H1 (cell line): ENCODE measurements at regions not wholly inside any gene's neighbourhood (a gene's known extent, or its start where the extent isn't known, plus 50 kb on each side); places are given as distances from the start of the nearest gene placed in this dataset.
A peak's percentile ranks its signal among the peaks of the same experiment; 100 is the strongest.

Experiments used
- CTCF ChIA-PET: fragments of 300-600 bp; sonication (Branson Sonifier 250); formaldehyde crosslinking; loops from one replicate; lab custom pipeline; 2021; ENCODE audit not compliant: partially characterized antibody; lab: Charles Lee
- POLR2A ChIA-PET: fragments of 300-600 bp; sonication (Branson Sonifier 250); formaldehyde crosslinking; loops from one replicate; lab custom pipeline; 2021; ENCODE audit warnings: inconsistent platforms; ENCODE audit not compliant: partially characterized antibody; lab: Charles Lee
- DNase-seq, 2 experiments: peaks; one replicate each; pipeline versions ENCODE4 v3.0.0 to v3.0.0-alpha.2; 2010 to 2022; ENCODE audit warnings: low spot score in 2 of 2, low read depth in 1 of 2, mixed read lengths in 1 of 2
- FAIRE-seq: peaks from 2 replicates; lab custom pipeline; 2011; peaks lifted over from hg19 to GRCh38; lab: Jason Lieb, UNC
- H2AFZ ChIP-seq: 2 replicates; pipeline ENCODE4 v1.8.1; 2012; ENCODE audit warnings: low read length, inconsistent platforms
- H2AK5ac ChIP-seq: 2 replicates; pipeline ENCODE4 v1.6.1; 2013; ENCODE audit warnings: low read depth, low read length
- H2BK120ac ChIP-seq: replicated peaks from 2 replicates; pipeline ENCODE3; 2013; ENCODE audit warnings: low read depth, low read length, inconsistent platforms
- H2BK12ac ChIP-seq: 2 replicates; pipeline ENCODE4 v1.6.1; 2013; ENCODE audit warnings: low read depth, low read length
- H2BK15ac ChIP-seq: 2 replicates; pipeline ENCODE4 v1.6.1; 2013; ENCODE audit warnings: low read length
- H2BK20ac ChIP-seq: 2 replicates; pipeline ENCODE4 v1.6.1; 2013; ENCODE audit warnings: low read length
- H2BK5ac ChIP-seq: 2 replicates; pipeline ENCODE4 v1.6.1; 2013; ENCODE audit warnings: low read depth, low read length
- H3K14ac ChIP-seq: 2 replicates; pipeline ENCODE4 v1.6.1; 2013; ENCODE audit warnings: inconsistent platforms; ENCODE audit not compliant: insufficient read length
- H3K18ac ChIP-seq: 2 replicates; pipeline ENCODE4 v1.6.1; 2013; ENCODE audit warnings: low read length; ENCODE audit errors: extremely low read depth
- H3K23ac ChIP-seq: 2 replicates; pipeline ENCODE4 v1.6.1; 2013; ENCODE audit warnings: inconsistent platforms; ENCODE audit not compliant: insufficient read length
- H3K23me2 ChIP-seq: 2 replicates; pipeline ENCODE4 v1.6.1; 2013; ENCODE audit warnings: low read depth, low read length
- H3K27ac ChIP-seq: 2 replicates; pipeline ENCODE4 v1.6.1; 2011; ENCODE audit warnings: low read depth, low read length, inconsistent platforms
- H3K27me3 ChIP-seq, 4 experiments: replicated peaks in 1 of 4; 1 replicate in 1 of 4; 2 replicates in 3 of 4; pipeline versions ENCODE4 v1.6.1 to v1.8.1; 2011 to 2013; ENCODE audit warnings: low read length in 3 of 4, mild to moderate bottlenecking in 3 of 4, inconsistent platforms in 2 of 4, mixed read lengths in 2 of 4, moderate library complexity in 1 of 4; ENCODE audit not compliant: control insufficient read depth in 3 of 4, insufficient read depth in 3 of 4; ENCODE audit errors: extremely low read depth in 1 of 4
- H3K36me3 ChIP-seq, 4 experiments: 2 replicates each; pipeline versions ENCODE4 v1.6.1 to v1.8.1; 2011 to 2013; ENCODE audit warnings: mild to moderate bottlenecking in 4 of 4, low read length in 3 of 4, moderate library complexity in 2 of 4, control low read depth in 1 of 4, inconsistent platforms in 1 of 4; ENCODE audit not compliant: insufficient read depth in 4 of 4, control insufficient read depth in 2 of 4
- H3K4ac ChIP-seq: replicated peaks from 2 replicates; pipeline ENCODE3; 2013; ENCODE audit warnings: low read length, low read depth, mixed read lengths, inconsistent platforms; ENCODE audit not compliant: insufficient read length
- H3K4me1 ChIP-seq, 4 experiments: replicated peaks in 1 of 4; 1 replicate in 1 of 4; 2 replicates in 3 of 4; pipeline versions ENCODE4 v1.6.1 to v1.8.1; 2011 to 2013; ENCODE audit warnings: low read length in 3 of 4, inconsistent platforms in 2 of 4, mixed read lengths in 1 of 4; ENCODE audit not compliant: insufficient read depth in 4 of 4, control insufficient read depth in 3 of 4
- H3K4me2 ChIP-seq, 2 experiments: 2 replicates each; pipeline versions ENCODE4 v1.6.1 to v1.8.1; 2011 to 2013; ENCODE audit warnings: low read depth in 2 of 2, low read length in 2 of 2, control low read depth in 1 of 2, inconsistent platforms in 1 of 2, mild to moderate bottlenecking in 1 of 2; ENCODE audit not compliant: insufficient read depth in 1 of 2
- H3K4me3 ChIP-seq, 4 experiments: fragments of 200-600, 300-600 bp in 1 of 4; sonication (generic), shearing (Covaris generic), sonication (Bioruptor Twin) in 1 of 4; 2 replicates each; pipeline versions ENCODE4 v1.5.1 to v1.8.1; 2011 to 2016; ENCODE audit warnings: low read length in 4 of 4, low read depth in 3 of 4, control low read depth in 2 of 4, inconsistent platforms in 2 of 4, mild to moderate bottlenecking in 2 of 4, mixed read lengths in 1 of 4, moderate library complexity in 1 of 4; ENCODE audit not compliant: insufficient read depth in 2 of 4; ENCODE audit errors: extremely low read depth in 1 of 4
- H3K56ac ChIP-seq: replicated peaks from 2 replicates; pipeline ENCODE3; 2013; ENCODE audit warnings: low read depth, mild to moderate bottlenecking, mixed read lengths, low read length, inconsistent platforms; ENCODE audit not compliant: insufficient read length
- H3K79me1 ChIP-seq: 2 replicates; pipeline ENCODE4 v1.6.1; 2013; ENCODE audit warnings: low read depth, low read length, control low read depth
- H3K79me2 ChIP-seq, 2 experiments: 2 replicates each; pipeline versions ENCODE4 v1.6.1 to v1.8.1; 2012 to 2013; ENCODE audit warnings: low read length in 2 of 2, mild to moderate bottlenecking in 2 of 2, inconsistent platforms in 1 of 2; ENCODE audit not compliant: insufficient read depth in 2 of 2, control insufficient read depth in 1 of 2
- H3K9ac ChIP-seq, 4 experiments: replicated peaks in 1 of 4; 1 replicate in 1 of 4; 2 replicates in 3 of 4; pipeline versions ENCODE4 v1.6.1 to v1.8.1; 2011 to 2013; ENCODE audit warnings: low read depth in 3 of 4, low read length in 3 of 4, control low read depth in 2 of 4, mild to moderate bottlenecking in 2 of 4, moderate library complexity in 2 of 4, inconsistent platforms in 1 of 4; ENCODE audit errors: extremely low read depth in 1 of 4
- H3K9me3 ChIP-seq, 2 experiments: 2 replicates each; pipeline versions ENCODE4 v1.6.1 to v1.8.1; 2012 to 2013; ENCODE audit warnings: mild to moderate bottlenecking in 2 of 2, moderate library complexity in 2 of 2, control low read depth in 1 of 2, inconsistent platforms in 1 of 2, low read depth in 1 of 2, low read length in 1 of 2, mixed read lengths in 1 of 2; ENCODE audit not compliant: insufficient read depth in 2 of 2
- H4K20me1 ChIP-seq, 2 experiments: replicated peaks in 1 of 2; 2 replicates each; pipeline versions ENCODE3 to v1.8.1; 2011 to 2013; ENCODE audit warnings: inconsistent platforms in 2 of 2, low read length in 2 of 2, mild to moderate bottlenecking in 1 of 2; ENCODE audit not compliant: insufficient read depth in 2 of 2, control insufficient read depth in 1 of 2
- H4K5ac ChIP-seq: 2 replicates; pipeline ENCODE4 v1.6.1; 2013; ENCODE audit warnings: low read length, low read depth, mixed read lengths, inconsistent platforms; ENCODE audit not compliant: insufficient read length
- H4K8ac ChIP-seq: 2 replicates; pipeline ENCODE4 v1.8.0; 2013; ENCODE audit warnings: mild to moderate bottlenecking, moderate library complexity, low read length, inconsistent platforms; ENCODE audit not compliant: insufficient read depth; ENCODE audit errors: extremely low read depth
- H4K91ac ChIP-seq: replicated peaks from 2 replicates; pipeline ENCODE3; 2013; ENCODE audit warnings: low read length, mixed read lengths, inconsistent platforms; ENCODE audit not compliant: insufficient read length
- ASH2L ChIP-seq: fragments of 200-600, 300-600 bp; sonication (generic); IDR thresholded peaks from one replicate; pipeline ENCODE4 v1.7.1; 2017; ENCODE audit warnings: low read length
- GABPA ChIP-seq: IDR thresholded peaks from 2 replicates; pipeline ENCODE4 v1.6.1; 2011; ENCODE audit warnings: mild to moderate bottlenecking, low read length, moderate library complexity, borderline replicate concordance; ENCODE audit not compliant: insufficient read depth
- WGBS, 2 experiments: shearing (Covaris generic) in 1 of 2; methylation state at CpG; one replicate each; pipeline versions ENCODE4 v1.1.6 to v1.1.7; 2013 to 2015; ENCODE audit warnings: low lambda C conversion rate in 2 of 2, mixed read lengths in 2 of 2, inconsistent platforms in 1 of 2, low coverage in 1 of 2, missing lambda C conversion rate in 1 of 2; ENCODE audit not compliant: insufficient replicate concordance in 2 of 2, insufficient coverage in 1 of 2, insufficient read length in 1 of 2; ENCODE audit errors: extremely low coverage in 1 of 2, missing lambda C conversion rate in 1 of 2; 5-methylcytosine and 5-hydroxymethylcytosine counted together

DNA sequence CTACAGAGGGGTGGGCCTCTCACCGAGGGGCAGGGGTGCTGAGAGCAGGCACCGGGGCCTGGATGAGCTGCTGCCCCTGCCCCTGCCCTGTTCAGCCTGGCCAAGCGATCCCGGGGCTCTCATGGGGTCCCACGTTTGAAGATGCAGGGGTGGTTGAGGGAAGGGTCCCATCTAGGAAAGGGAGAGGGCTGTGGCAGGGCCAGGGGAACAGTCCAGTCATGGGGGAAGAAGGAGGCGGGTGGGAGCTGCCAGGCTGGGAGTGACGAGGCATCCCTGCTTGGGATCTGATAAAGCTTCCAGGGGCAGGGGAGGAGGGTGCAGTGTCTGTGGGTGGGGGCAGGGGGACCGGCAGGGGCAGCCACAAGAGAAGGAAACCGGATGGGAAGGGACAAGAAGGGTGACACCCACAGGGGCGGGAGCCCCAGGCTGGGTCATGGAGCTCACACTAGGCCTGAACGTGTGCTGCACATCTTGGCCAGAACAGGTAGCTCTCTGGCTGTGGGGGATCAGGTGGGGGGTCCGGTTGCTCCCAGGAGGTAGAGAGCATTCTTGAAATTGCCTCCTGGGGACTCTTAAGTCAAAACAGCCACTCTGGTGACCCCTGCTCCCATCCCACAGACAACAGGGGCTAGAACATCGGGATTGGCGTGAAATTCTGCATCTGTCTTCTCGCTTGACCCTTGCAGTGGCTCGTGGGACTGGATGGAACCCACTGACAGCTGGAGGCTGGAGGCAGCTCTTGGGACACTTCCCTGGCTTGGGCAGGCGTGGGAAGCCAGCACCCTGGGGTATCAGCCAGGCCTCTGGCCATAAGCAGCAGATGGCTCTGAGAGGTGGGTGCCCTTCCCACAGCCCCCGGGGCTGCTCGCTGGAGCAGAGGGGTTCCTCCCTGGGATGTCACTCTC, 58.0 kb upstream of the GATA5 start:
- no peaks in the 10 kb centered on the region for H3K4me1 ChIP-seq
- 86% methylated on average over 17 of the region's 19 CpGs; no CpG with 5 or more reads in 1 of the 2 experiments for WGBS, 2 experiments
- H2BK12ac ChIP-seq = no peak overlapping the region
- peak overlapping the region; percentile 35; the same call in 1 of the 2 replicates for H4K8ac ChIP-seq
- H3K36me3 ChIP-seq = no peaks in the 10 kb centered on the region
- no peaks in the 10 kb centered on the region for H3K9me3 ChIP-seq
- H3K9ac ChIP-seq = no peak overlapping the region
- no peaks in the 10 kb centered on the region for H4K20me1 ChIP-seq
- no peak overlapping the region for H2BK120ac ChIP-seq
- no peak overlapping the region for H4K91ac ChIP-seq
- H2AFZ ChIP-seq = no peak overlapping the region
- H3K27ac ChIP-seq = no peak overlapping the region
- H3K4me3 ChIP-seq = no peak overlapping the region
- no peaks in the 10 kb centered on the region for H3K79me1 ChIP-seq
- no peak overlapping the region; the same call in 1 of the 2 replicates for H2BK5ac ChIP-seq
- no peaks in the 10 kb centered on the region; a peak in 1 of 7 replicates for H3K27me3 ChIP-seq
- no peaks in the 10 kb centered on the region for H3K79me2 ChIP-seq
- H2BK15ac ChIP-seq = no peak overlapping the region
- no peaks in the 10 kb centered on the region for H3K23me2 ChIP-seq
- POLR2A ChIA-PET = no interaction called here
- H3K18ac ChIP-seq = no peak overlapping the region
- no peak overlapping the region for H3K4me2 ChIP-seq
- no peak overlapping the region for H4K5ac ChIP-seq
- FAIRE-seq (no peak), DNase-seq (no peak)
- no peak overlapping the region for H3K23ac ChIP-seq
- CTCF ChIA-PET = interaction anchor here (0.7 to 1.9 kb wide), 8 partner anchors 8 to 83 kb away, joined by 3 to 7 read pairs (median 4); no protein-coding TSS in a partner anchor
- no peak overlapping the region for H2AK5ac ChIP-seq
- H3K4ac ChIP-seq = no peak overlapping the region
- H3K56ac ChIP-seq = no peak overlapping the region
- H2BK20ac ChIP-seq = no peak overlapping the region
- H3K14ac ChIP-seq = no peak overlapping the region
- TF ChIP-seq ASH2L (no peak), GABPA (no peak)
